Chondrocyte (in vitro differentiated cells): ENCODE measurements at regions not wholly inside any gene's neighbourhood (a gene's known extent, or its start where the extent isn't known, plus 50 kb on each side); places are given as distances from the start of the nearest gene placed in this dataset.

Source experiments
- DNase-seq: peaks from one replicate; pipeline ENCODE4 v3.0.0; 2021; ENCODE audit warnings: mixed read lengths, low spot score
- H3K27ac Mint-ChIP-seq: one replicate; pipeline ENCODE4 v1.8.0; 2021; ENCODE audit warnings: mild to moderate bottlenecking, moderate library complexity, mixed read lengths; ENCODE audit not compliant: unreplicated experiment
- H3K27me3 Mint-ChIP-seq: 2 replicates; pipeline ENCODE4 v1.8.0; 2021; ENCODE audit warnings: low read depth, mixed read lengths
- H3K36me3 Mint-ChIP-seq: 2 replicates; pipeline ENCODE4 v1.8.0; 2021; ENCODE audit warnings: low read depth, mixed read lengths
- H3K4me1 Mint-ChIP-seq: 2 replicates; pipeline ENCODE4 v1.8.0; 2021; ENCODE audit warnings: low read depth, mild to moderate bottlenecking, mixed read lengths
- H3K4me3 Mint-ChIP-seq: one replicate; pipeline ENCODE4 v1.8.0; 2021; ENCODE audit warnings: mild to moderate bottlenecking, moderate library complexity, mixed read lengths; ENCODE audit not compliant: unreplicated experiment
- H3K9me3 Mint-ChIP-seq: 2 replicates; pipeline ENCODE4 v1.8.0; 2021; ENCODE audit warnings: low read depth, mixed read lengths
- TF ChIP-seq, protein P1 (sequence below): fragments of 200-600 bp; sonication (generic); IDR thresholded peaks from 2 replicates; pipeline ENCODE4 v1.5.0; 2021; ENCODE audit warnings: antibody characterized with exemption, mild to moderate bottlenecking, moderate library complexity

DNA sequence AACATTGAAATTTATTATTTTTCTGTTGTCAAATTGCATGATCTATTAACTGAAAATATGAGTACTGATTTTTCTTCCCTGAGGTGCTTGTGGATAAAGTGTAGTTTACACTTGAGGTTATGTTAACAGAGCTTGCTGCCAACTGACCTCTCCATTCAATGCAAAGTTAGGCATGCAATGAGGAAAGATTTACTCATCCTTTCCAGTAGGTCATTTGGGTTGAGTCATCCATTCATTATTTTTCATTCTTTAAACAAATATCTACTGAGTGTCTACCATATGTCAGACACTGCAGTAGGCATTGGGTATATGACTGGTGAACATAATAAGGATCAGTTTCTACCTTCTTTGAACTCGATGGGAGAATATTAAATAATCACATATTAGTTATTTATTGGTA is 604.1 kb downstream of the EDEM1 start:
- Mint-ChIP-seq H3K4me3 (no peak overlapping the region), H3K36me3 (no peaks in the 10 kb centered on the region), H3K27me3 (no peaks in the 10 kb centered on the region), H3K4me1 (no peaks in the 10 kb centered on the region), H3K9me3 (peaks cover 9% of the 10 kb centered on the region), H3K27ac (no peak overlapping the region)
- no peak for DNase-seq
- TF ChIP-seq, protein P1, sequence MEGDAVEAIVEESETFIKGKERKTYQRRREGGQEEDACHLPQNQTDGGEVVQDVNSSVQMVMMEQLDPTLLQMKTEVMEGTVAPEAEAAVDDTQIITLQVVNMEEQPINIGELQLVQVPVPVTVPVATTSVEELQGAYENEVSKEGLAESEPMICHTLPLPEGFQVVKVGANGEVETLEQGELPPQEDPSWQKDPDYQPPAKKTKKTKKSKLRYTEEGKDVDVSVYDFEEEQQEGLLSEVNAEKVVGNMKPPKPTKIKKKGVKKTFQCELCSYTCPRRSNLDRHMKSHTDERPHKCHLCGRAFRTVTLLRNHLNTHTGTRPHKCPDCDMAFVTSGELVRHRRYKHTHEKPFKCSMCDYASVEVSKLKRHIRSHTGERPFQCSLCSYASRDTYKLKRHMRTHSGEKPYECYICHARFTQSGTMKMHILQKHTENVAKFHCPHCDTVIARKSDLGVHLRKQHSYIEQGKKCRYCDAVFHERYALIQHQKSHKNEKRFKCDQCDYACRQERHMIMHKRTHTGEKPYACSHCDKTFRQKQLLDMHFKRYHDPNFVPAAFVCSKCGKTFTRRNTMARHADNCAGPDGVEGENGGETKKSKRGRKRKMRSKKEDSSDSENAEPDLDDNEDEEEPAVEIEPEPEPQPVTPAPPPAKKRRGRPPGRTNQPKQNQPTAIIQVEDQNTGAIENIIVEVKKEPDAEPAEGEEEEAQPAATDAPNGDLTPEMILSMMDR = no peak

- H3K27me3 Mint-ChIP-seq = no peaks in the 10 kb centered on the region
- H3K4me3 Mint-ChIP-seq = no peak overlapping the region
- H3K36me3 Mint-ChIP-seq = no peaks in the 10 kb centered on the region
- TF ChIP-seq, protein P1 = no peak
- H3K9me3 Mint-ChIP-seq = peaks cover 11% of the 10 kb centered on the region
- DNase-seq = no peak
- no peak overlapping the region for H3K27ac Mint-ChIP-seq
- H3K4me1 Mint-ChIP-seq = no peaks in the 10 kb centered on the region
Measured at GRCh38 chr3:5796541-5796940, 609.0 kb downstream of the EDEM1 start.

GRCh38 chr3:5798809-5799208 is 611.3 kb downstream of the EDEM1 start:
- no peak for DNase-seq
- H3K4me3 Mint-ChIP-seq = no peak overlapping the region
- no peaks in the 10 kb centered on the region for H3K27me3 Mint-ChIP-seq
- peaks cover 18% of the 10 kb centered on the region for H3K9me3 Mint-ChIP-seq
- TF ChIP-seq, protein P1 = no peak
- no peak overlapping the region for H3K27ac Mint-ChIP-seq
- no peaks in the 10 kb centered on the region for H3K4me1 Mint-ChIP-seq
- H3K36me3 Mint-ChIP-seq = no peaks in the 10 kb centered on the region

GRCh38 chr3:5799398-5799797 is 611.9 kb downstream of the EDEM1 start:
- no peak overlapping the region for H3K4me3 Mint-ChIP-seq
- peaks cover 14% of the 10 kb centered on the region for H3K9me3 Mint-ChIP-seq
- H3K36me3 Mint-ChIP-seq = no peaks in the 10 kb centered on the region
- H3K4me1 Mint-ChIP-seq = no peaks in the 10 kb centered on the region
- DNase-seq = no peak
- H3K27me3 Mint-ChIP-seq = no peaks in the 10 kb centered on the region
- H3K27ac Mint-ChIP-seq = no peak overlapping the region
- TF ChIP-seq, protein P1 = no peak

DNA sequence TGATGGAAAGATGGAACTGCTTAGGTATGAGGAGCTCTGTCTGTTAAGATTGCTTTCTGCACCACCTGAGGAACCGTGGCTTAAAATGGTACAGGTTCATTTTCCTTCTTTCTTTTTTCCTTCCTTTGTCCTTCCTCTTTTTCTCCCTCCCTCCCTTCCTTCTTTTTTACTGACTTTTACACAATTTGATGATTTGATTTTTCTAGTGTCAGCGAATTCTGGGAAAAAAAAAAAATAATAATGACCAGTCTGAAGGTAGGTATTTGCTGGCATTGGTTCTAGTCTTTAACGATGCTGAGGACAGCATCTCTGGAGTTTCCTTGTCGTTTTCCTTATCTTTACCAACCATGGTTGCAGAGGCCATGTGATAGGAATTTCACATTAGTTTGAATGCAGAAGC is 613.5 kb downstream of the EDEM1 start:
- Mint-ChIP-seq H3K27ac (no peak overlapping the region), H3K36me3 (no peaks in the 10 kb centered on the region), H3K4me3 (no peak overlapping the region), H3K4me1 (no peaks in the 10 kb centered on the region), H3K27me3 (no peaks in the 10 kb centered on the region), H3K9me3 (peaks cover 13% of the 10 kb centered on the region)
- DNase-seq = no peak
- TF ChIP-seq, protein P1 = no peak
